ENCODE measurements at regions not wholly inside any gene's neighbourhood (a gene's known extent, or its start where the extent isn't known, plus 50 kb on each side); places are given as distances from the start of the nearest gene placed in this dataset.
"Not testable (repeated sequence)": the region's sequence is repeated elsewhere in the genome, so short reads cannot be mapped to it uniquely, and the experiment has no call there.

DNA sequence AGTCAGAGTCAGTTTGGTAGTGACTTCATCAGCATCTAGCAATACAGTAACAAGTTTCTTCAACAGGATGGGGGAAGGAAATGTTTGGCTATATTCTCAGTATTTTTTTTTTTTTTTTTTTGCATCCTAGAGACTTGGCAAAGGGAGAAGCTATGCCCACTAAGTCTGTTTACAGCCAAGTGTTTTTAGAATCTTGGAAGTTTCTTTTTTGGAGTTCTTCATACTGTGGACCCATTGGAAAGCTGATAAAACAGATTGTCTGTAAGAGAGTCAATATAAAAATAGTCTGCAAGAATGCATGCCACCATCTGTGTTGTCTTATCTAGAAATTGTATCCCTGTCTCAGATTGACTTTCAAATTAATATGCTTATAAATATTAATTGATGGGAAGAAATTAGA is 171.2 kb downstream of the ADCYAP1 start:
- TF ChIP-seq, protein P1, sequence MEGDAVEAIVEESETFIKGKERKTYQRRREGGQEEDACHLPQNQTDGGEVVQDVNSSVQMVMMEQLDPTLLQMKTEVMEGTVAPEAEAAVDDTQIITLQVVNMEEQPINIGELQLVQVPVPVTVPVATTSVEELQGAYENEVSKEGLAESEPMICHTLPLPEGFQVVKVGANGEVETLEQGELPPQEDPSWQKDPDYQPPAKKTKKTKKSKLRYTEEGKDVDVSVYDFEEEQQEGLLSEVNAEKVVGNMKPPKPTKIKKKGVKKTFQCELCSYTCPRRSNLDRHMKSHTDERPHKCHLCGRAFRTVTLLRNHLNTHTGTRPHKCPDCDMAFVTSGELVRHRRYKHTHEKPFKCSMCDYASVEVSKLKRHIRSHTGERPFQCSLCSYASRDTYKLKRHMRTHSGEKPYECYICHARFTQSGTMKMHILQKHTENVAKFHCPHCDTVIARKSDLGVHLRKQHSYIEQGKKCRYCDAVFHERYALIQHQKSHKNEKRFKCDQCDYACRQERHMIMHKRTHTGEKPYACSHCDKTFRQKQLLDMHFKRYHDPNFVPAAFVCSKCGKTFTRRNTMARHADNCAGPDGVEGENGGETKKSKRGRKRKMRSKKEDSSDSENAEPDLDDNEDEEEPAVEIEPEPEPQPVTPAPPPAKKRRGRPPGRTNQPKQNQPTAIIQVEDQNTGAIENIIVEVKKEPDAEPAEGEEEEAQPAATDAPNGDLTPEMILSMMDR (IDR thresholded peaks at IDR 0.05; ENCODE audit: unreplicated experiment in 3 of 3) = no peak
- no peaks in the 10 kb centered on the region for H3K4me1 Mint-ChIP-seq
- no peaks in the 10 kb centered on the region for H3K9me3 Mint-ChIP-seq
- H3K36me3 Mint-ChIP-seq (ENCODE audit: low read depth) = no peaks in the 10 kb centered on the region
- H3K27ac Mint-ChIP-seq = peak overlapping the region in 2 of 3 experiments; percentile 11 to 30
- H3K4me3 Mint-ChIP-seq = no peak overlapping the region
- no peaks in the 10 kb centered on the region for H3K27me3 Mint-ChIP-seq (ENCODE audit: low read depth)

DNA sequence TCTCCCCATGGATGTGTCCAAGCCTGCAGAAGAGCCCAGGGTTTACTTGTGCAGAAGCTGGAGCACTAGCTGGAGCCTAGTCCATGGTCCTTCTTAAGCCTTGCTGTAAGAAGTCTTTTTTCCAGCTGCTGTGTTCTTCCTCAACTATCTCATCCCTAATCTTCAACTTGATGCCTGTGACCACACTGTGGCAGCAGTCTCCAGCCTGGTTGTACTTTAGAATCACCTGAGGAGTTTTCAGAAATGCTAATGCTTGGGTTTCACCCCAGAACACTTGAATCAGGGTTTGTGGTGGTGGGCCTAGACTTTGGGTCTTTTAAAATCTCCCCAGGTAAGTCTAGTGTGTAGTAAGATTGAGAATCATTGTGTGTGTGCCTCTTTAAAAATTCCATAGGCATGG is 173.6 kb downstream of the ADCYAP1 start:
- H3K4me1 Mint-ChIP-seq = no peaks in the 10 kb centered on the region
- no peak overlapping the region for H3K27ac Mint-ChIP-seq
- no peaks in the 10 kb centered on the region for H3K36me3 Mint-ChIP-seq (ENCODE audit: low read depth)
- H3K27me3 Mint-ChIP-seq (ENCODE audit: low read depth) = no peaks in the 10 kb centered on the region
- TF ChIP-seq, protein P1 (IDR thresholded peaks at IDR 0.05; ENCODE audit: unreplicated experiment in 3 of 3) = no peak
- no peak overlapping the region for H3K4me3 Mint-ChIP-seq
- H3K9me3 Mint-ChIP-seq = no peaks in the 10 kb centered on the region

DNA sequence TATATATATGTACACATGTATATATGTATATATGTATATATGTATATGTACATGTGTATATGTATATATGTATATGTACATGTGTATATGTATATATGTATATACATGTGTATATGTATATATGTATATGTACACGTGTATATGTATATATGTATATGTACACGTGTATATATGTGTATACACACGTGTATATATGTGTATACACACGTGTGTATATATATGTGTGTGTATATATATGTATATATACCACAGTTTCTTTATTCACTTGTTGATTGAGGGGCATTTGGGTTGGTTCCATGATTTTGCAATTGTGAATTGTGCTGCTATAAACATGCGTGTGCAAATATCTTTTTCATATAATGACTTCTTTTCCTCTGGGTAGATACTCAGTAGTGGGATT is 179.0 kb downstream of the ADCYAP1 start:
- not testable (repeated sequence) for H3K4me3 Mint-ChIP-seq; H3K4me1 Mint-ChIP-seq; H3K27me3 Mint-ChIP-seq (ENCODE audit: low read depth); H3K27ac Mint-ChIP-seq
- peaks cover 33% of the 10 kb centered on the region for H3K9me3 Mint-ChIP-seq
- H3K36me3 Mint-ChIP-seq (ENCODE audit: low read depth) = peaks cover 14% of the 10 kb centered on the region

DNA sequence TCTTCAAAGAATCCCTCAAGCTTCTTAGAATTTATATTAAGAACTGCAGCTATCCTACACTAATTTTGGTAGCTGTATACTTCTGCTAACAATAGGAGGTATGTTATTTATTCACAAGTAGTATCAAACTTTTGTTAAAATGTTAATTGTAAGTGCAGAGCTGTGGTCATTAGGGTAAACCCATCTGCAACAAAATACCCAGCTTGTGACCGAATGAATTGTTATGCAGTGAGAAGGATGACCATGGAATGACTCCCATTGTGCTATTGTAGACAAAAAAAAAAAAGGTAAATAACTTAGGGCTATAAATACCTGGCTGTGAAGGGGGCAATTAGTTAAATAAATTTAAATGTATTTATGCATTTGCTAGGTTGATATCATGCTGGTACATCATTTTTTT is 186.1 kb downstream of the ADCYAP1 start:
- TF ChIP-seq, protein P1 (IDR thresholded peaks at IDR 0.05; ENCODE audit: unreplicated experiment in 3 of 3) = no peak
- H3K27ac Mint-ChIP-seq = no peak overlapping the region
- H3K27me3 Mint-ChIP-seq (ENCODE audit: low read depth) = peaks cover 3% of the 10 kb centered on the region

DNA sequence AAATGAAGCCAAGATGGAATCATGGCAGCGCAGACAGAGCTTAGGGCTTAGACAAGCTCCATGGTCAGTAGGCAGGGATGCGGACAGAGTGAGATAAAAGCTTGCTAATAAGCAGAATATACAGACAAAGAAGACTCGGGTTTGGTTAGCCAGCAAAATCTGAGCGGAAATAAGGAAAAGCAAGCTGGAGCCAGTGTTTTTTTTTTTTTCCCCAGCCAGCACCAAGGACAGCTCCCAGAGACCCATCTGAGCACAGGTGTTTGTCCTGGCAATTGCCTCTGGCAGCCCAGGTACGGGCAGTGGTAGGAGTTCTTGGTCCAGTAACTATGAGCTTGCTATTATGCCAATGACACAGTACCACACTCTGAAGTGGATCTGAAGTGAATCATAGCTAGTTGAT is 187.6 kb downstream of the ADCYAP1 start:
- Mint-ChIP-seq H3K27ac (no peak overlapping the region), H3K36me3 (ENCODE audit: low read depth) (peaks cover 13% of the 10 kb centered on the region), H3K27me3 (ENCODE audit: low read depth) (peaks cover 3% of the 10 kb centered on the region), H3K4me1 (no peaks in the 10 kb centered on the region), H3K4me3 (no peak overlapping the region), H3K9me3 (peaks cover 22% of the 10 kb centered on the region)
- TF ChIP-seq, protein P1 (IDR thresholded peaks at IDR 0.05; ENCODE audit: unreplicated experiment in 3 of 3) = no peak

More for the DNA sequence above, 186.1 kb downstream of the ADCYAP1 start:
- Mint-ChIP-seq H3K9me3 (peaks cover 31% of the 10 kb centered on the region), H3K4me3 (no peak overlapping the region), H3K4me1 (no peaks in the 10 kb centered on the region), H3K36me3 (ENCODE audit: low read depth) (peaks cover 16% of the 10 kb centered on the region)

DNA sequence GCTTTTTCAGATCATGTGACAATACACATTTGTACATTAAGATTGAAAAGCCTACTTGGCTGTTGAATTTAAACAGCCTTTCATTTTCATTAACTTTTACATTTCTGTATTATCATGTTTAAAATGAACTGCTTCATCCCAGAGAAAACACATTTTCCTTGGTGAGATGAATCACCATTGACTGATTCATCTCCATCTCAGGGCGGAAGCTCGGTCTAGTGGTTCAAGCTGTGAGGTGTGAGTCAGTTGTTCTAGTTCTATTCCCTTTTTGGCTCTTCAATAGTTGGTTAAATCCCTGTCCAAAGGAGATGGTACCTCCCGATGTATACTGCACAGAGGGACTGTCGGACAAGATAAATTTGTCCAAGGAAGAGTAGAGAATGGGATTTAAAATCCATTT is 189.7 kb downstream of the ADCYAP1 start:
- Mint-ChIP-seq H3K4me1 (no peaks in the 10 kb centered on the region), H3K9me3 (peaks cover 9% of the 10 kb centered on the region), H3K36me3 (ENCODE audit: low read depth) (no peaks in the 10 kb centered on the region), H3K27me3 (ENCODE audit: low read depth) (no peaks in the 10 kb centered on the region), H3K4me3 (no peak overlapping the region), H3K27ac (no peak overlapping the region)
- TF ChIP-seq, protein P1 (IDR thresholded peaks at IDR 0.05; ENCODE audit: unreplicated experiment in 3 of 3) = no peak

DNA sequence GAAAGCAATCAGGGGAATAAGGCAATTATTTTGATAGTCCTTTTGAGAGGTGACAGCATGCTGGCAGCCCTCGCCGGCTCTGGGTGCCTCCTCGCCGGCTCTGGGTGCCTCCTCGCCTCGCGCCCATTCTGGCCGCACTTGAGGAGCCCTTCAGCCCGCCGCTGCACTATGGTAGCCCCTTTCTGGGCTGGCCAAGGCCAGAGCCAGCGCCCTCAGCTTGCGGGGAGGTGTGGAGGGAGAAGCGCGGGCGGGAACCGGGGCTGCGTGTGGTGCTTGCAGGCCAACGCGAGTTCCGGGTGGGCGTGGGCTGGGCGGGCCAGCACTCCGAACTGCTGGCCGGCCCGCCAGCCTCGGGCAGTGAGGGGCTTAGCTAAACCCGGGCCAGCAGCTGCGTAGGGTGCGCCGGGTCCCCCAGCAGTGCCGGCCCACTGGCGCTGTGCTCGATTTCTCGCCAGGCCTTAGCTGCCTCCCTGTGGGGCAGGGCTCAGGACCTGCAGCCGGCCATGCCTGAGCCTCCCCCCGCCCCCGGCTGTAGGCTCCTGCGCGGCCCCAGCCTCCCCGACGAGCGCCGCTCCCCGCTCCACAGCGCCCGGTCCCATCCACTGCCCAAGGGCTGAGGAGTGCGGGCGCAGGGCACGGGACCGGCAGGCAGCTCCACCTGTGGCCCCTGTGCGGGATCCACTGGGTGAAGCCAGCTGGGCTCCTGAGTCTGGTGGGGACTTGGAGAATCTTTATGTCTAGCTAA is 193.5 kb downstream of the ADCYAP1 start:
- H3K36me3 Mint-ChIP-seq (ENCODE audit: low read depth); H3K4me1 Mint-ChIP-seq; H3K27ac Mint-ChIP-seq; H3K9me3 Mint-ChIP-seq; H3K27me3 Mint-ChIP-seq (ENCODE audit: low read depth); H3K4me3 Mint-ChIP-seq: not testable (repeated sequence)

Data from nephron (organoid).